Calu3 (cell line): ENCODE measurements at regions not wholly inside any gene's neighbourhood (a gene's known extent, or its start where the extent isn't known, plus 50 kb on each side); places are given as distances from the start of the nearest gene placed in this dataset.
"Not testable (repeated sequence)": the region's sequence is repeated elsewhere in the genome, so short reads cannot be mapped to it uniquely, and the experiment has no call there.

Experiments used
- BruUV-seq: library from RNA; stranded (reverse); fragments of 400-500 nt; replicated peaks from 2 replicates; lab custom pipeline; 2021; lab: Mats Ljungman, UMichigan
- CTCF ChIA-PET: fragments of 300-600 bp; sonication (Branson Sonifier 250); formaldehyde crosslinking; loops from one replicate; lab custom pipeline; 2022; ENCODE audit warnings: antibody characterized with exemption; lab: Charles Lee
- DNase-seq: peaks from one replicate; pipeline ENCODE4 v3.0.0; 2022
- H3K27ac Mint-ChIP-seq: one replicate; pipeline ENCODE4 v1.8.0; 2022; ENCODE audit warnings: mixed read lengths; ENCODE audit not compliant: unreplicated experiment
- H3K27me3 Mint-ChIP-seq: one replicate; pipeline ENCODE4 v1.8.0; 2022; ENCODE audit warnings: mixed read lengths; ENCODE audit not compliant: unreplicated experiment
- H3K36me3 Mint-ChIP-seq: one replicate; pipeline ENCODE4 v1.8.0; 2022; ENCODE audit warnings: mild to moderate bottlenecking, moderate library complexity, mixed read lengths; ENCODE audit not compliant: insufficient read depth, unreplicated experiment
- H3K4me1 Mint-ChIP-seq: one replicate; pipeline ENCODE4 v1.8.0; 2022; ENCODE audit warnings: mild to moderate bottlenecking, low read depth, mixed read lengths; ENCODE audit not compliant: unreplicated experiment
- H3K4me3 Mint-ChIP-seq: one replicate; pipeline ENCODE4 v1.8.0; 2022; ENCODE audit warnings: mild to moderate bottlenecking, low read depth, moderate library complexity, mixed read lengths; ENCODE audit not compliant: unreplicated experiment
- H3K9me3 Mint-ChIP-seq: one replicate; pipeline ENCODE4 v1.8.0; 2022; ENCODE audit warnings: low read depth, mixed read lengths; ENCODE audit not compliant: unreplicated experiment
- CTCF ChIP-seq: fragments of 200-600 bp; IDR thresholded peaks from one replicate; pipeline ENCODE4 v1.8.0; 2022; ENCODE audit warnings: antibody characterized with exemption; ENCODE audit not compliant: unreplicated experiment
- intact Hi-C: fragments of 100-400 bp; cut with micrococcal nuclease; formaldehyde crosslinking; loops from one replicate; pipeline ENCODE4 v1.10.0; 2022; ENCODE audit not compliant: unreplicated experiment

- DNase-seq = peak; percentile 30
- Mint-ChIP-seq H3K4me3 (no peak overlapping the region), H3K9me3 (no peaks in the 10 kb centered on the region), H3K27me3 (no peaks in the 10 kb centered on the region), H3K36me3 (no peaks in the 10 kb centered on the region), H3K4me1 (peaks cover 23% of the 10 kb centered on the region), H3K27ac (no peak overlapping the region)
- CTCF ChIA-PET = no interaction called here
- no TSS peak for BruUV-seq
- no peak for TF ChIP-seq CTCF
- intact Hi-C loops = no loop called here
These were observed 591.0 kb downstream of the ANKRD50 start for GRCh38 chr4:124121461-124121971.

DNA sequence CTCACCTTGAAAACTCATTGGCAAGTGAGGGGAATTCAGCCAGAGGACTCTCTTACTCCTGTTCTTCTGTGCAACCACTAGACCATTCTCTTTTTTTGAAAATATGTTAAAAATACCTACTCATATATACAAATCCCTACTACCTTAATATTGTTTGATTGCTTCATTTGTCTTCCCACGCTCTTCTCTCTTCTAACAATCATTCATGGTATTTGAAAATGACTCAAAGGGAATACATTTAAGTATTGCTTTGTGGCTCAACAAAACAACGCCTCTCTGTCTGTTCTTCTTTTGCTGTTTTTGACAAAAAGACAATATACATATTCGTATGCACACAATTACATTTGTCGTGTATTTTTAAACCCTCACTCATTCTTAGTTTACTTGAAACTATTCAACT is 589.4 kb downstream of the ANKRD50 start:
- Mint-ChIP-seq H3K27ac (no peak overlapping the region), H3K27me3 (no peaks in the 10 kb centered on the region), H3K4me1 (peaks cover 23% of the 10 kb centered on the region), H3K9me3 (no peaks in the 10 kb centered on the region), H3K36me3 (no peaks in the 10 kb centered on the region), H3K4me3 (no peak overlapping the region)
- no peak for DNase-seq
- BruUV-seq = no TSS peak
- CTCF ChIA-PET = no interaction called here
- no peak for TF ChIP-seq CTCF
- intact Hi-C loops = no loop called here

DNA sequence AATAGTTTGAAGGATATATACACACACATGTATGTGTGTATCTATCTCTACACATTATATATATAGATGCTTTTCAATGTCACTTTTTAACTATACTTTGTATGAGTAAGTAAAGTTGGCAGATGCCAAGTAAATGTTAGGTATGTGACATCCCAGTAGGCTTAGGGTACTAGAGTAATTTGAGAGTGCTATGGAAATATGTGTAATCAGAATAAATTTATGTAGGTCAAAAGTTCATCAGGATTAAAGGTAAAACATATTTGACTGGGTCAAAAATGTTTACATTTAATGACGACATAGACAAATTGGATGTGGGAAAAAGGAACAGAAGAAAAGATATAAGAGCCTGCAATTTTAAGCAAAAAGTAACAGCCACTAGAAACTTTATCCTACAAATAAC is 588.8 kb downstream of the ANKRD50 start:
- no TSS peak for BruUV-seq
- TF ChIP-seq CTCF = no peak
- no peak for DNase-seq
- H3K27me3 Mint-ChIP-seq = no peaks in the 10 kb centered on the region
- H3K9me3 Mint-ChIP-seq = no peaks in the 10 kb centered on the region
- no peak overlapping the region for H3K4me3 Mint-ChIP-seq
- no peak overlapping the region for H3K27ac Mint-ChIP-seq
- H3K36me3 Mint-ChIP-seq = no peaks in the 10 kb centered on the region
- H3K4me1 Mint-ChIP-seq = peaks cover 23% of the 10 kb centered on the region
- intact Hi-C loops = no loop called here
- CTCF ChIA-PET = no interaction called here

- CTCF ChIA-PET, H3K27ac Mint-ChIP-seq, BruUV-seq, intact Hi-C loops, H3K27me3 Mint-ChIP-seq, H3K36me3 Mint-ChIP-seq, H3K9me3 Mint-ChIP-seq, H3K4me1 Mint-ChIP-seq, DNase-seq, H3K4me3 Mint-ChIP-seq: not testable (repeated sequence)
These were observed 581.2 kb downstream of the ANKRD50 start for GRCh38 chr4:124131324-124131723.

GRCh38 chr4:124132161-124132560 is 580.4 kb downstream of the ANKRD50 start:
- no peak for DNase-seq
- Mint-ChIP-seq H3K4me1 (no peaks in the 10 kb centered on the region), H3K9me3 (peaks cover 3% of the 10 kb centered on the region), H3K27me3 (no peaks in the 10 kb centered on the region), H3K27ac (no peak overlapping the region), H3K36me3 (no peaks in the 10 kb centered on the region), H3K4me3 (no peak overlapping the region)
- BruUV-seq = no TSS peak
- TF ChIP-seq CTCF = no peak
- intact Hi-C loops = no loop called here
- CTCF ChIA-PET = interaction anchor here (0.6 kb wide), 1 partner anchor 359 kb away, joined by 7 read pairs; no protein-coding TSS in a partner anchor
